Activated CD4-positive, alpha-beta memory T cell treated with anti-CD3 and anti-CD28 coated beads for 36 hours (primary cell): ENCODE measurements at regions not wholly inside any gene's neighbourhood (a gene's known extent, or its start where the extent isn't known, plus 50 kb on each side); places are given as distances from the start of the nearest gene placed in this dataset.

Source experiments
- CTCF ChIA-PET: fragments of 350-600 bp; sonication (Branson Sonifier 250); formaldehyde crosslinking; loops from one replicate; lab custom pipeline; 2021; ENCODE audit warnings: antibody characterized with exemption, inconsistent platforms; lab: Charles Lee
- POLR2A ChIA-PET: fragments of 350-600 bp; sonication (Branson Sonifier 250); formaldehyde crosslinking; loops from one replicate; lab custom pipeline; 2021; ENCODE audit warnings: antibody characterized with exemption; lab: Charles Lee
- DNase-seq: peaks from one replicate; pipeline ENCODE4 v3.0.0-alpha.2; 2020
- H3K27ac Mint-ChIP-seq: one replicate; pipeline ENCODE4 v1.8.0; 2021; ENCODE audit warnings: mixed read lengths
- H3K27me3 Mint-ChIP-seq: one replicate; pipeline ENCODE4 v1.8.0; 2021; ENCODE audit warnings: mixed read lengths
- H3K36me3 Mint-ChIP-seq: one replicate; pipeline ENCODE4 v1.8.0; 2021; ENCODE audit warnings: mixed read lengths
- H3K4me1 Mint-ChIP-seq: one replicate; pipeline ENCODE4 v1.8.0; 2021; ENCODE audit warnings: low read depth, mixed read lengths
- H3K4me3 Mint-ChIP-seq: one replicate; pipeline ENCODE4 v1.8.0; 2021; ENCODE audit warnings: mild to moderate bottlenecking, mixed read lengths
- H3K9me3 Mint-ChIP-seq: one replicate; pipeline ENCODE4 v1.8.0; 2021; ENCODE audit warnings: mixed read lengths
- intact Hi-C: fragments of 100-400 bp; cut with micrococcal nuclease; formaldehyde crosslinking; loops from one replicate; pipeline ENCODE4 v1.15.1; 2023

DNA sequence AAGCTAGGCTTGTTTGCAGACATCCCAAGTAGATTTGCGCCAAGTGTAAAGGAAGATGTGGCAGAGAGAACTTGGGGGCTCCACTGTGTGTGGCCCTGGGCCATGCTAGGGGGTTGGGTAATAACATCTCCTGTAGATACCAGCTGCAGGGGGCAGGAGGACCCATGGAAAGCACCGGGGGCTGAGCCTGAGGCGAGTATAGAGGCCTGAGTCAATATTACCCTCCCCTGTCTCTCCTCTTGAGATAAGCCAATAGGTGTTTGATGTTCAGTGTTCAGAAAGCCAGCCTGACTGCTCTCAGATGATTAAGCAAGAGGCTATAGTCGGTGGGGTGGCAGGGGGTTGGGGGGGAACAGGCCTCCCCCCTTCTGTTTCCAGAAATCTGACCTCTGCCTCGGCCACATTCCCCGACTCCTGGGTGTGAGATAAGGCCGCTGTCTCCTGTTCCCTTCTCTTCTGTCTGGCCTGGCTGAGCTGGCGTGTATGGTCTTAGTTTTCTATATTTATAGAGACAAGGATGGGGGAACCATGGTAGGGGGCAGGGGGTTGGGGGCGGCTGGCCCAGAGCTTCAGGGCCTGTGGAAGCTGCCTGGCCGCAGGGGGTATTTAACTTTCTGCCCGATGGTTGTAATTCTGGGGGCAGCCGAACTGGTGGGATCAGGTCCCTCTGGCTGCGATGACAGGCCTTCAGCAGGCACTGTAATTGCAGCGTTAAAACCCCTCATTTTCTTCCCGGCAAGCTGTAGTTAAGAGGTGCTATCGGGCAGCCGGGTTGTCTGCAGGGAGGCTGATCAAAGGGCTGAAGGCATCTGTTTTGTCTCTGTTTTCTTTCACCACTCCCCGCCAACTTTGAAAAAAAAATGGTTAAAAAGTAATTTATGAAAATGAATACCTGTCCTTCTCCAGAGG lies 292.0 kb downstream of the NSG2 start:
- CTCF ChIA-PET, result no interaction called here
- POLR2A ChIA-PET, result no interaction called here
- H3K9me3 Mint-ChIP-seq, result no peaks in the 10 kb centered on the region

DNA sequence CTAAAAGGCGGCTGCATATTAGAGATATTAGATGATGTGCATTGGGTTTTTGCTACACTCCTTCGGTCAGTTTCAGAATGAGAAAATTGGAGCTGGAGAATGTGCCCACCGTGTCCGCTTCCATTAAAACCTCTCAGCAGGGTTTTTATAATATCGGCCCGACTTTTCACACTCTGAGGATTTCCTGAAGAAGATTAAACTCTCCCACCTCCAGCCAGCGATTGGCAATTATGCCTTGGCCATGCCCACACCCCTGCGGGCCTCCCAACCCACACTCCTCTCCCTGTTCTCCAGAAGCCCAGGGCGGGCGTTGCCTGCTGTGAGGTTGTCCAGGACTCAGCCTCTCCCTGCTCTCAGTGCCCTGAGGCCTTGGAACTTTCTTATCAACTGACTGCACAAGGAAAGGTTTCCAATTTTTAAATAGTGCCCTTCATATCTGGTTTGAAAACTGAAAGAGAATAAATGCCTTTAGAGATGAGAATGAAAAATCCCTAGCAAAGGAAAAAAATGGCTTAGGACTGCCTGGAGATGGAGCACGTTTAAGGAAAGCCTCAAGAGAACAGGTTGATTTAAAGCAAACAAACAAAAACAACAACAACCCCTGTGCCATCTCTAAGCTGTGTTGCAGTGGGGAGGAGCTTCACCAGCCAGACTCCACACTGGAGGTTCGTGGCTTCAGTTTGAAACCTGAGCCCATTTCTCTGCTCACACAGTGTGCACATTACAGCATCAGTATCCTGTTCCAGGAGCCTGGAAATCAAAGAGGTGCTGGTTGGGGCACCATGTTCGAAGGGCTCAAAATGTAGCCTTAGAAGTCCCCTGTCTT lies 292.9 kb downstream of the NSG2 start:
- no peak overlapping the region for H3K27ac Mint-ChIP-seq
- H3K27me3 Mint-ChIP-seq, result peaks cover 19% of the 10 kb centered on the region
- intact Hi-C loops, result no loop called here
- H3K4me3 Mint-ChIP-seq, result no peak overlapping the region
- no peaks in the 10 kb centered on the region for H3K36me3 Mint-ChIP-seq
- CTCF ChIA-PET, result no interaction called here
- no peaks in the 10 kb centered on the region for H3K4me1 Mint-ChIP-seq
- no peaks in the 10 kb centered on the region for H3K9me3 Mint-ChIP-seq
- POLR2A ChIA-PET, result no interaction called here
- no peak for DNase-seq

More for the DNA sequence above, 292.0 kb downstream of the NSG2 start:
- no peak overlapping the region for H3K27ac Mint-ChIP-seq
- no peaks in the 10 kb centered on the region for H3K4me1 Mint-ChIP-seq
- H3K27me3 Mint-ChIP-seq, result peaks cover 19% of the 10 kb centered on the region
- H3K36me3 Mint-ChIP-seq, result no peaks in the 10 kb centered on the region
- intact Hi-C loops, result no loop called here
- H3K4me3 Mint-ChIP-seq, result no peak overlapping the region
- no peak for DNase-seq

DNA sequence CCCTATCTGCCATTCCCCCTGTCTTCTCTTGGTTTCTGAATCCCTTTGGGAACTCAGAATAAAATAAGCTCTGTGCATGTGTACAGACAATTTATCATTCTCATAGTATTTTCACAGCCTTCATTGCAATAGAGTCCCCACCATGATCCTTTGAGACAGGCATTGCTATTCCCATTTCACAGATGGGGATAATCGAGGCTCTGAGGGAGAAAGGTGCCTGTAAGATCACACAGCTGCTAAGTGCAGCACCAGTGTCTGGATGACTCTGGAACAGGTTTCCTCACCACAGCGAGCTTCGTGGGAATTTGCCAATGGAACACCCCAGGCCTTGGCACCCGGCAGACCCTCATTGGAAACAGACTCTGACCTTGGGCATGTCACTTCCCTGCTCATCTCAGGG lies 293.6 kb downstream of the NSG2 start:
- CTCF ChIA-PET, result no interaction called here
- no peaks in the 10 kb centered on the region for H3K9me3 Mint-ChIP-seq
- H3K27me3 Mint-ChIP-seq, result peaks cover 19% of the 10 kb centered on the region
- no peaks in the 10 kb centered on the region for H3K4me1 Mint-ChIP-seq
- no peak for DNase-seq
- intact Hi-C loops, result no loop called here
- no peak overlapping the region for H3K4me3 Mint-ChIP-seq
- no peaks in the 10 kb centered on the region for H3K36me3 Mint-ChIP-seq
- POLR2A ChIA-PET, result interaction anchor here (0.6 kb wide), 1 partner anchor 57 kb away, joined by 3 read pairs; no protein-coding TSS in a partner anchor
- no peak overlapping the region for H3K27ac Mint-ChIP-seq

DNA sequence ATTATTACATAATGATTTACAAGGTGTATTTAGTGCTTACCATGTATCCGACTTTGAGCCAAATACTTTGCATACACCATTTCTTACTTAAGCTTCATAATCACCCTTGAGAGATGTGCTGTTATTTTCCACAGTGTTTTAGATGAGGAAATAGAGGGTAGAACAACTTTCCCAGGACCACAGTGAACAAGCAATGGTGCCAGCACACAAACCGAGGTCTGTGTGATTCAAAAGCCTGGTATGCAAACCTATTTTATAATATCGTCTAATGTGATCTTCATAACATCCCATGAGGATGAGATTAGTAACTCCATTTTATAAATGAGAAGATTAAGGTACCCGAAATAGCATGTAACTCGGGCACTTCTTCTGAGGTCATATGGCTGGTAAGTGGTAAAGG lies 294.7 kb downstream of the NSG2 start:
- ChIA-PET CTCF (interaction anchor here (0.8 to 1.3 kb wide), 2 partner anchors 10 to 13 kb away, joined by 3 read pairs; no protein-coding TSS in a partner anchor), POLR2A (no interaction called here)
- H3K9me3 Mint-ChIP-seq, result no peaks in the 10 kb centered on the region
- intact Hi-C loops, result no loop called here
- H3K27ac Mint-ChIP-seq, result no peak overlapping the region
- H3K36me3 Mint-ChIP-seq, result no peaks in the 10 kb centered on the region
- no peak overlapping the region for H3K4me3 Mint-ChIP-seq
- no peaks in the 10 kb centered on the region for H3K4me1 Mint-ChIP-seq
- peaks cover 19% of the 10 kb centered on the region for H3K27me3 Mint-ChIP-seq
- DNase-seq, result no peak

DNA sequence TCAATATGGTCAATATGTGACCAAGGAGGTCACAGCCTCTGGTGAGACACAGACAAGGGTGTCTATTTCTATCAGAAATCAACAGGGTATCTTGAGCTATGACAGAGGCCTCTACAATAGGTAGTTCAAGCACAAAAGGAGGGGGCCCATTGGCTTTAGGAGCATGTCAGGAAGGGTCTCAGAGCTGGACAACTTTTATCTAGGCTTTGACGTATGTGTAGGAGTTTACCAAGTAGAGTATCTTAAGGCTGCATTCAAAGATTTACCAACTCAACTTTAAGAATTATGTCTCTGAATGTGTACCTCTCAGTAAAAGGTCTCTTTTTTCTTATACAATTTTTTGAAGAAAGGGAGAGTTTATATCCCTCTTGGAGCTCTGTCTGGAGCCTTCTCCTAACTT lies 297.2 kb downstream of the NSG2 start:
- CTCF ChIA-PET, result interaction anchor here (0.8 kb wide), 1 partner anchor 17 kb away, joined by 3 read pairs; no protein-coding TSS in a partner anchor
- Mint-ChIP-seq H3K36me3 (no peaks in the 10 kb centered on the region), H3K4me1 (no peaks in the 10 kb centered on the region), H3K27ac (no peak overlapping the region), H3K4me3 (no peak overlapping the region), H3K27me3 (peaks cover 11% of the 10 kb centered on the region), H3K9me3 (no peaks in the 10 kb centered on the region)
- POLR2A ChIA-PET, result no interaction called here
- intact Hi-C loops, result no loop called here
- DNase-seq, result no peak

DNA sequence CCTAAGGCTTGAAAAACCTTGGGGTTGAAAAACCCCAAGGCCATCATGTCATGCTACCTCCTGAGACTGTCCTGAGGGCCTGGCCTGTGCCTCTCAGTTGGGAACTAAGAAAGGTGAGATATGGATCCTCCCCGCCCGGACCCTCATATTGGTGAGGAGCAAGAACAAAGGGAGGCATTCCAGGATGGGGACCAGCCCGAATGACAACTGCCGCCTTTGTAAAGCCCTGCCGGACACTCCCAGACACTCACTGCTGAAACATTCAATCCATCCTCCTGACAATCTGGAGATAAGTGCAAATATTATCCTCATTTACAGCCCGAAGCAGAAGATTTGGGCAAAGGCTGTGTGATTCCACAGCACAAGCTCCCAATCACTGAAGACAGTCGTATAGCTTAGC lies 298.3 kb downstream of the NSG2 start:
- ChIA-PET POLR2A (no interaction called here), CTCF (no interaction called here)
- Mint-ChIP-seq H3K27me3 (peaks cover 6% of the 10 kb centered on the region), H3K4me1 (no peaks in the 10 kb centered on the region), H3K9me3 (no peaks in the 10 kb centered on the region), H3K27ac (no peak overlapping the region), H3K36me3 (no peaks in the 10 kb centered on the region), H3K4me3 (no peak overlapping the region)
- intact Hi-C loops, result no loop called here
- DNase-seq, result no peak

DNA sequence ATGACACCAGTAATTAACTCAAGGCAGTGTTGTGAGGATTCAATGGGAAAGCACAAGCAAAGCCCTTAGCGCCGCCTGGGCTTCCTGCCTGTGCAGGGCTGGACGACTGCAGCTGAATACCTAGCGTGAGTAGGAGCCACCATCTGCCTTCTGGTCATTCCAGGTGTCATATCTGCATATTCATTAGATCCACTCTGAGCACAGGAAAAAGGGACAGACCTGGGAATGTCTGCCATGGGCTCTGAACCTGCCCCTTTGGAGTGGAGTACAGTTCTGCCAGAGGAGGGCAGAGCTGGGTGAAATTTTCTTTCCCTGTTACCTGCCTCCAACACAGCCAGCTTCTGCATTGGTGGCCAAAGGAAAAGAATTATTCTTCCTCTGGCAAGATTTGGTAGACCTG lies 298.8 kb downstream of the NSG2 start:
- H3K4me1 Mint-ChIP-seq, result no peaks in the 10 kb centered on the region
- H3K27me3 Mint-ChIP-seq, result peaks cover 3% of the 10 kb centered on the region
- H3K27ac Mint-ChIP-seq, result no peak overlapping the region
- DNase-seq, result no peak
- H3K9me3 Mint-ChIP-seq, result no peaks in the 10 kb centered on the region
- ChIA-PET POLR2A (no interaction called here), CTCF (no interaction called here)
- intact Hi-C loops, result no loop called here
- H3K4me3 Mint-ChIP-seq, result no peak overlapping the region
- H3K36me3 Mint-ChIP-seq, result no peaks in the 10 kb centered on the region

DNA sequence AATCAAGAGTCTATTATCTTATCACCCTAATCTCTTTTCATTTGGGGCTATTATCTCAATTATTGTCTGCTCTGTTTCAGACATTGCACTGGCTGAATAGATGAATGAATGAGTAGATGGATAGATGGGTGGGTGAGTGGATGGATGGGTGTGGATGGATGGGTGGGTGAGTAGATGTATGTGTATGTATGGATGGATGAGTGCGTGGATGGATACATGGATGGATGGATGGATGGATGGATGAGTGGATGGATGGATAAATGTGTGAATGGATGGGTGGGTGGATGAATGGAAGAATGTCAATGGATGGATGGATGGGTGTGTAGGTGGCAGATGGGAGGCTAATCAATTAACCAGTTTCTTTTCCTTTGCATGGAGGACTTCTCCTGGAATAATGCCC lies 301.7 kb downstream of the NSG2 start:
- peaks cover 9% of the 10 kb centered on the region for H3K27me3 Mint-ChIP-seq
- H3K27ac Mint-ChIP-seq, result no peak overlapping the region
- ChIA-PET CTCF (no interaction called here), POLR2A (no interaction called here)
- no peak for DNase-seq
- no peak overlapping the region for H3K4me3 Mint-ChIP-seq
- no peaks in the 10 kb centered on the region for H3K4me1 Mint-ChIP-seq
- intact Hi-C loops, result no loop called here
- H3K36me3 Mint-ChIP-seq, result no peaks in the 10 kb centered on the region
- H3K9me3 Mint-ChIP-seq, result no peaks in the 10 kb centered on the region

DNA sequence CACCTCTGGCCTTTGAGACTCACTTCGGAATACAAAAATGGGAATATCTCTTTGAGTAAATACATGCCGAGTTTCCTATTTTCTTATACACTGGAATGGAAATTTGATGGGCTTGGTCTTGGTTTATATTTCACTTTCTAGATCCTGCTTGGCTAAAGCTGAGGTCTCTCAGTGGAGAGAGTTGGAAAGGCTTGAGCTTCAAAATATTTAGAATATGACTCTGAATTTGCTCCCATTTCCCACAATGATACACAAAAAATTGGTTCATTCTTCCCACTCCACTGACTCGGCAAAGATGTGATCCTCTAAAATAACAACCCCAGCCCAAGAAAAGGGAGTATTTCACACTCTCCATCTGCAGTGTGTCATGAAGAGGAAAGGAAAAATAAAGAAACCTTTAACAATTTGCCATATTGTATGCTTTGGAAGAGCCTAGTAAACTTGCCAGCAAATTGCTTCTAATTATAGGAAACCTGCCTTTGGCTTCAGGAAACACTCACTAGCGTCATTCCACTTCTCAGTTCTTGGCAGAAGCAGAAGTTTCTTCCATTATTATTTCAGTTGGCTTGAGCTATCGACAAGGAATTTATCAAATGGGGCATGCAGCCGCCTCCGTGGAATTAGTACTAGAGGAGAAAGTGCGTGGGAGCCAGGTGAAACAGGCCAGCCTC lies 302.9 kb downstream of the NSG2 start:
- no peak overlapping the region for H3K27ac Mint-ChIP-seq
- no peaks in the 10 kb centered on the region for H3K9me3 Mint-ChIP-seq
- no peaks in the 10 kb centered on the region for H3K4me1 Mint-ChIP-seq
- CTCF ChIA-PET, result interaction anchor here (1.2 kb wide), 1 partner anchor 21 kb away, joined by 3 read pairs; no protein-coding TSS in a partner anchor
- DNase-seq, result no peak
- peaks cover 9% of the 10 kb centered on the region for H3K27me3 Mint-ChIP-seq
- no peak overlapping the region for H3K4me3 Mint-ChIP-seq
- intact Hi-C loops, result no loop called here
- POLR2A ChIA-PET, result no interaction called here
- H3K36me3 Mint-ChIP-seq, result no peaks in the 10 kb centered on the region

DNA sequence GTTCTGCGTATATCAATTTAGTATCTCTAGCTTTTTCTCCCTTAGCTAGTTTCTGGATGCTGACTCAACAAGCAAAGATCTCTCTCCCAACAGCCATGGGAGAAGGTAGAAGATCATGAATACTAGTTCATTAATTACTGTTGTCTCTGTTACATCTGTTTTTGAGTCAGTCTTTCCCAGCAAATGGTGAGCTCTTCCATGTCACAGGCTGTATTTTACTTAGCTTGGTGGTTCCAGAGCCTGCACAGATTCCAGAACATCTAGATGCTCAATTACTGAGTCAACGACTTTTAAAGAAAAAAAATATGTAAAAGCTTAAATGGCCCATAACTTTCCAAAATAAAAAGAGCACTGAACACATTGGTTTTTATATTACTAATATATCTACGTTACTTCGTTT lies 307.2 kb downstream of the NSG2 start:
- Mint-ChIP-seq H3K27ac (no peak overlapping the region), H3K4me3 (no peak overlapping the region), H3K4me1 (no peaks in the 10 kb centered on the region), H3K36me3 (no peaks in the 10 kb centered on the region), H3K27me3 (peaks cover 12% of the 10 kb centered on the region), H3K9me3 (no peaks in the 10 kb centered on the region)
- intact Hi-C loops, result no loop called here
- CTCF ChIA-PET, result interaction anchor here (1.3 kb wide), 1 partner anchor 41 kb away, joined by 4 read pairs; no protein-coding TSS in a partner anchor
- POLR2A ChIA-PET, result no interaction called here
- no peak for DNase-seq

DNA sequence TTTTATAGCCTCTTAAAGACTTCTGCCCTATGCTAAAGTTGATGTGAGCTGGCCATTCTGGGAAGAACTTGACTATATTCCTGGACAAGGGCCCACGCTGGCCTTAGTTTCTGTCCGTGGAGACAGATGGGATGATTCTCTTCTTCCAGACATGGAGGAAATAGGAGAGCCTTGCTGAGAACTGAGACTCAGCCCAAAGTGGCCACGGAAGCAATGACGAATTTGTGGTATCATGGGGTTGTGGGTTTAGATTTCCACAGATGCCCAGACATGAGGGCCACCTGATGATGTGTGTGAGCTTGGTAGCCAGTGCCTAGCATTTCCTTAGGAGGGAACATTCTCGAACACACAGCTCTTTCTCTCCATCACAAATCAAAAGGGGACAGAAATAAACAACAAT lies 309.1 kb downstream of the NSG2 start:
- Mint-ChIP-seq H3K4me1 (no peaks in the 10 kb centered on the region), H3K27me3 (peaks cover 11% of the 10 kb centered on the region), H3K9me3 (no peaks in the 10 kb centered on the region), H3K4me3 (no peak overlapping the region), H3K36me3 (no peaks in the 10 kb centered on the region), H3K27ac (no peak overlapping the region)
- CTCF ChIA-PET, result interaction anchor here (0.7 kb wide), 1 partner anchor 37 kb away, joined by 3 read pairs; no protein-coding TSS in a partner anchor
- intact Hi-C loops, result no loop called here
- DNase-seq, result no peak
- POLR2A ChIA-PET, result no interaction called here

DNA sequence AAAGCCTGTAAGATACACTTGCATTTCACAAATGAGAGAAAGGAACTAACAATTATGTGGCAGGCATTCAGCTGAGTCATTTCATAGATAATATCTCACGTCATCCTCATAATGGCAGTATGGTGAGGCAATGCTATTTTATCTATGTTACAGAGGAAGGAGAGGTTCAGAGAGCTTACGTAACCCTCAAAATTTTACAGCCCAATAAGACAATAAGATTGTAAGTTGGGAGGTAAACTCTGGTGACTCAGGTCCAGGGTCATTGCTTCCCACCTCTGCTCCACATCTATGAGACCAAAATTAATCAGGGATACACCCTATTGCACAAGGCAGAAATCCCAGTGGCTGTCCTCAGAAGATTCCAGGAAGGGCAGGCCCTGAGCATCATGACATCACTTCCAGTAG lies 309.7 kb downstream of the NSG2 start:
- H3K4me3 Mint-ChIP-seq, result no peak overlapping the region
- H3K27ac Mint-ChIP-seq, result no peak overlapping the region
- ChIA-PET CTCF (interaction anchor here (0.6 to 0.7 kb wide), 2 partner anchors 11 to 38 kb away, joined by 3 read pairs; no protein-coding TSS in a partner anchor), POLR2A (no interaction called here)
- H3K27me3 Mint-ChIP-seq, result peaks cover 11% of the 10 kb centered on the region
- H3K9me3 Mint-ChIP-seq, result no peaks in the 10 kb centered on the region
- H3K4me1 Mint-ChIP-seq, result no peaks in the 10 kb centered on the region
- no peak for DNase-seq
- no peaks in the 10 kb centered on the region for H3K36me3 Mint-ChIP-seq
- intact Hi-C loops, result no loop called here
